HepG2 (cell line): ENCODE measurements at regions not wholly inside any gene's neighbourhood (a gene's known extent, or its start where the extent isn't known, plus 50 kb on each side); places are given as distances from the start of the nearest gene placed in this dataset.
A peak's percentile ranks its signal among the peaks of the same experiment; 100 is the strongest.

Source experiments
- ADNP ChIP-seq: sonication (generic); formaldehyde crosslinking; IDR thresholded peaks from 2 replicates; pipeline ENCODE4 v1.4.0; 2020; ENCODE audit warnings: missing genetic modification reagents
- DMAP1 ChIP-seq: IDR thresholded peaks from 2 replicates; pipeline ENCODE4 v1.6.1; 2016
- DPF2 ChIP-seq: sonication (generic); formaldehyde crosslinking; IDR thresholded peaks from 2 replicates; pipeline ENCODE4 v1.4.0; 2020; ENCODE audit warnings: mild to moderate bottlenecking, low read depth, missing genetic modification reagents, borderline replicate concordance
- GMEB2 ChIP-seq: IDR thresholded peaks from 2 replicates; pipeline ENCODE4 v1.6.1; 2016; ENCODE audit warnings: missing biosample characterization, missing genetic modification reagents, low read depth
- HNF4G ChIP-seq, 2 experiments: sonication (generic) in 1 of 2; formaldehyde crosslinking in 1 of 2; IDR thresholded peaks; 2 replicates each; pipeline versions ENCODE4 v1.4.0 to v1.6.1; 2011 to 2020; ENCODE audit warnings: borderline replicate concordance in 2 of 2, low read depth in 2 of 2, mild to moderate bottlenecking in 2 of 2, low read length in 1 of 2, missing genetic modification reagents in 1 of 2, moderate library complexity in 1 of 2
- KDM3A ChIP-seq: IDR thresholded peaks from 2 replicates; pipeline ENCODE4 v1.6.1; 2018; ENCODE audit warnings: low read depth, missing compliant biosample characterization
- MED1 ChIP-seq: sonication (generic); formaldehyde crosslinking; IDR thresholded peaks from 2 replicates; pipeline ENCODE4 v1.4.0; 2020; ENCODE audit warnings: missing genetic modification reagents
- MIER2 ChIP-seq: IDR thresholded peaks from 2 replicates; pipeline ENCODE4 v1.6.1; 2016; ENCODE audit warnings: missing biosample characterization, missing genetic modification reagents
- NFKB2 ChIP-seq: sonication (generic); formaldehyde crosslinking; IDR thresholded peaks from 2 replicates; pipeline ENCODE4 v1.4.0; 2020; ENCODE audit warnings: missing genetic modification reagents, borderline replicate concordance
- PAX8 ChIP-seq: sonication (generic); formaldehyde crosslinking; IDR thresholded peaks from 2 replicates; pipeline ENCODE4 v1.8.0; 2022; ENCODE audit warnings: mild to moderate bottlenecking, missing genetic modification reagents, borderline replicate concordance
- PHF20 ChIP-seq: sonication (generic); formaldehyde crosslinking; IDR thresholded peaks from 2 replicates; pipeline ENCODE4 v1.5.0; 2020; ENCODE audit warnings: mild to moderate bottlenecking, missing genetic modification reagents
- PHF5A ChIP-seq: IDR thresholded peaks from one replicate; pipeline ENCODE4 v1.6.1; 2018; ENCODE audit warnings: low read depth, missing genetic modification reagents; ENCODE audit not compliant: unreplicated experiment
- RAD21 ChIP-seq: fragments of 450-650 bp; formaldehyde crosslinking; IDR thresholded peaks from 2 replicates; pipeline ENCODE4 v1.5.0; 2020; ENCODE audit warnings: mild to moderate bottlenecking
- RARA ChIP-seq: IDR thresholded peaks from 2 replicates; pipeline ENCODE4 v1.6.1; 2016; ENCODE audit warnings: missing genetic modification reagents, missing compliant biosample characterization
- SALL2 ChIP-seq: sonication (generic); formaldehyde crosslinking; IDR thresholded peaks from 2 replicates; pipeline ENCODE4 v1.8.1; 2023; ENCODE audit warnings: mild to moderate bottlenecking, missing genetic modification reagents, inconsistent platforms
- SIX4 ChIP-seq: sonication (generic); formaldehyde crosslinking; IDR thresholded peaks from 2 replicates; pipeline ENCODE4 v1.4.0; 2020; ENCODE audit warnings: missing genetic modification reagents
- SNAPC4 ChIP-seq: sonication (generic); formaldehyde crosslinking; IDR thresholded peaks from 2 replicates; pipeline ENCODE4 v1.4.0; 2020; ENCODE audit warnings: mild to moderate bottlenecking, missing genetic modification reagents
- SRF ChIP-seq: IDR thresholded peaks from 2 replicates; pipeline ENCODE4 v1.6.1; 2011; ENCODE audit warnings: mild to moderate bottlenecking, low read depth, low read length, moderate library complexity
- TCF7 ChIP-seq: sonication (generic); IDR thresholded peaks from 2 replicates; pipeline ENCODE4 v1.6.1; 2016; ENCODE audit warnings: antibody characterized with exemption, low read depth
- WIZ ChIP-seq: sonication (generic); formaldehyde crosslinking; IDR thresholded peaks from 2 replicates; pipeline ENCODE4 v1.5.1; 2020; ENCODE audit warnings: mild to moderate bottlenecking, missing genetic modification reagents
- ZMAT3 ChIP-seq: sonication (generic); formaldehyde crosslinking; conservative IDR thresholded peaks from 2 replicates; pipeline ENCODE4 v1.7.0; 2021; ENCODE audit warnings: missing genetic modification reagents
- ZNF317 ChIP-seq: sonication (generic); formaldehyde crosslinking; IDR thresholded peaks from 2 replicates; pipeline ENCODE4 v1.5.0; 2020; ENCODE audit warnings: mild to moderate bottlenecking, missing genetic modification reagents
- ZNF331 ChIP-seq: sonication (generic); formaldehyde crosslinking; IDR thresholded peaks from 2 replicates; pipeline ENCODE4 v1.4.0; 2020; ENCODE audit warnings: missing genetic modification reagents
- ZNF335 ChIP-seq: sonication (generic); formaldehyde crosslinking; IDR thresholded peaks from 2 replicates; pipeline ENCODE4 v1.4.0; 2020; ENCODE audit warnings: missing genetic modification reagents
- ZNF562 ChIP-seq: sonication (generic); formaldehyde crosslinking; IDR thresholded peaks from 2 replicates; pipeline ENCODE4 v1.8.0; 2022; ENCODE audit warnings: missing genetic modification reagents, borderline replicate concordance
- ZNF644 ChIP-seq: IDR thresholded peaks from 2 replicates; pipeline ENCODE4 v1.6.1; 2016; ENCODE audit warnings: low read depth
- ZNF746 ChIP-seq: sonication (generic); formaldehyde crosslinking; IDR thresholded peaks from 2 replicates; pipeline ENCODE4 v1.8.0; 2022; ENCODE audit warnings: mild to moderate bottlenecking, missing genetic modification reagents

DNA sequence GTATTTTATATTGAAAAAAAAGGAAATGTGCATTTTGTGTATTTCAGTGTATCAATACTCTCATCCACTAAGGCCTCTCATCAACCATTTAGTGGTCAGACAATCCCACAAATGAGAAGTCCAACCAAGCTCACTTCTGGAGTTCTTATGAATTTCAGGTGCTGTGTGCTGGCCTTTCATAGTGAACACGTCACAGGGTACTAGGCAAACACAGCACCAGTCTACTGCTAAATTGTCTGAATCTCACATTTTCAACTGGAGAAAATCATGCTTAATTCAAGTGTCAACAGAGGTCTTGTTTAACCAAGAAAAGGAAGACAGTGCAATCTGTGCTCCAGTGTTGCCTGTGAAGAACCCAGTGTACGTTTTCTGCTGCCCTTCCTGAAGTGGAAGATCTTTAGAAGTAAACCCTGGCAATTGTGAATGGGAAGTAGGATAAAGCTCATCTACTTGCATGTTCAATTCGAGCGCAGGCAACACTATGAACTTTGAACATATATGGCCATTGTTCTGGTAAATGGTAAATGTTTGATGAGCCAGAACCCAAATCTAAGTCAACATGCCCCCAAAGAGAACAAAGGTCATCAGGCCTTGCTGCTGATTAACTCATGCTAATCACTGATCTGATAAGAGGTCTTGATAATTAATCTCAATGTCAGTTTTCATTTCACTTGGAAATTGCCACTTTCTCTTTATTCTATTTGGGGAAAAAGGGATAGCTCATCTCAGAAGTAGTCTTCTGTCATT is 439.2 kb upstream of the SOX9 start (continued):
- peak; percentile 99 for TF ChIP-seq HNF4G (IDR thresholded peaks at IDR 0.05; ENCODE audit: borderline replicate concordance, low read depth, low read length)
- TF ChIP-seq HNF4G (CRISPR knock-in tag; IDR thresholded peaks at IDR 0.05; ENCODE audit: borderline replicate concordance, low read depth), result peak; percentile 94
- 0 out of 2 replicates have a peak, but pooled peaks have one; percentile 62 for TF ChIP-seq ZNF335 (CRISPR knock-in tag)
- TF ChIP-seq WIZ, result peak; percentile 65
- TF ChIP-seq SNAPC4, result no peak
- no peak for TF ChIP-seq PHF5A (CRISPR knock-in tag)
- TF ChIP-seq DPF2 (CRISPR knock-in tag), result peak; percentile 81
- TF ChIP-seq SALL2 (CRISPR knock-in tag), result peak; percentile 36; the same call in 1 of the 2 replicates
- TF ChIP-seq ZMAT3, result 0 out of 2 replicates have a peak, but pooled peaks have one; percentile 52
- no peak for TF ChIP-seq ZNF562 (CRISPR knock-in tag)
- peak; percentile 74 for TF ChIP-seq SIX4 (CRISPR knock-in tag)
- peak; percentile 89 for TF ChIP-seq MED1 (CRISPR knock-in tag)
- TF ChIP-seq PHF20 (CRISPR knock-in tag), result no peak
- TF ChIP-seq ZNF644 (CRISPR knock-in tag), result peak; percentile 98
- no peak for TF ChIP-seq ADNP
- no peak for TF ChIP-seq PAX8 (CRISPR knock-in tag)
- TF ChIP-seq ZNF331 (CRISPR knock-in tag), result peak; percentile 79
- TF ChIP-seq GMEB2, result no peak
- no peak; the same call in none of the 2 replicates for TF ChIP-seq MIER2 (CRISPR knock-in tag)
- no peak for TF ChIP-seq NFKB2 (CRISPR knock-in tag)
- TF ChIP-seq KDM3A (CRISPR knock-in tag), result peak; percentile 69
- peak; percentile 54; the same call in 1 of the 2 replicates for TF ChIP-seq ZNF746
- TF ChIP-seq RAD21, result peak; percentile 24; the same call in 1 of the 2 replicates
- peak; percentile 83 for TF ChIP-seq ZNF317 (CRISPR knock-in tag)
- TF ChIP-seq TCF7, result peak; percentile 76
- peak; percentile 38; the same call in 1 of the 2 replicates for TF ChIP-seq DMAP1 (CRISPR knock-in tag)
- TF ChIP-seq RARA (CRISPR knock-in tag), result peak; percentile 88
- peak; percentile 81 for TF ChIP-seq SRF
